Pancreas (tissue), 10 donors: ENCODE measurements at regions not wholly inside any gene's neighbourhood (a gene's known extent, or its start where the extent isn't known, plus 50 kb on each side); places are given as distances from the start of the nearest gene placed in this dataset.

Experiments used
- ATAC-seq, 4 donors: fragments of 200-7000 bp; cut with Tn5 transposase; one replicate each; pipeline versions ENCODE4 v1.8.0 to v1.9.1; 2020; ENCODE audit warnings: mild to moderate bottlenecking in 4 of 4, moderate library complexity in 4 of 4
- DNase-seq, 6 donors: peaks; one replicate each; pipeline ENCODE4 v3.0.0-alpha.2; 2020
- FAIRE-seq: peaks from 2 replicates; lab custom pipeline; 2012; peaks lifted over from hg19 to GRCh38; lab: Jason Lieb, UNC
- H3K27ac ChIP-seq, 4 donors: fragments of 200-600 bp; sonication (generic); 1 replicate in 3 of 4; 2 replicates in 1 of 4; pipeline versions ENCODE4 v1.5.0 to v1.8.0; 2020
- H3K27me3 ChIP-seq, 4 donors: fragments of 200-600 bp; one replicate each; pipeline ENCODE4 v1.8.0; 2021
- H3K36me3 ChIP-seq, 3 donors: fragments of 200-600 bp; sonication (generic) in 1 of 3; one replicate each; pipeline versions ENCODE4 v1.5.0 to v1.8.0; 2020 to 2021
- H3K4me1 ChIP-seq, 3 donors: fragments of 200-600 bp; one replicate each; pipeline ENCODE4 v1.8.0; 2021
- H3K4me3 ChIP-seq, 4 donors: fragments of 200-600 bp; sonication (generic) in 2 of 4; one replicate each; pipeline versions ENCODE4 v1.5.0 to v1.8.0; 2020 to 2021
- H3K9me3 ChIP-seq, 4 donors: fragments of 200-600 bp; one replicate each; pipeline ENCODE4 v1.8.0; 2021
- CTCF ChIP-seq, 4 donors: fragments of 200-600 bp; sonication (generic) in 3 of 4; IDR thresholded peaks; one replicate each; pipeline versions ENCODE4 v1.5.0 to v1.8.0; 2021; ENCODE audit warnings: antibody characterized with exemption in 4 of 4
- WGBS, 2 donors: extraction: QIAGEN DNeasy Blood & Tissue Kit; methylation state at CpG; one replicate each; pipeline ENCODE4 v1.1.7; 2013; 5-methylcytosine and 5-hydroxymethylcytosine counted together
- intact Hi-C, 3 donors: fragments of 100-400 bp; cut with DNase I; formaldehyde crosslinking; loops; one replicate each; pipeline versions ENCODE4 v1.11.1 to v1.14.2; 2022
- donor health status: healthy with polysubstance abuse.
- donor health status: DM: no; HTN: no; CAD: no; lungs with moderate emphysema.
- donor health status: DM: no; HTN: no; CAD: no.
- donor health status: control.
- donor health status: control.
- donor health status: Bipolar disorder and iron deficiency.
- donor health status: DM: yes; HTN: yes; CAD: no.
- donor health status: DM: no; HTN: no; CAD: no.
- donor health status: DM: no; HTN: no; CAD: no.
- donor health status: DM: yes; HTN: yes; CAD: no.

DNA sequence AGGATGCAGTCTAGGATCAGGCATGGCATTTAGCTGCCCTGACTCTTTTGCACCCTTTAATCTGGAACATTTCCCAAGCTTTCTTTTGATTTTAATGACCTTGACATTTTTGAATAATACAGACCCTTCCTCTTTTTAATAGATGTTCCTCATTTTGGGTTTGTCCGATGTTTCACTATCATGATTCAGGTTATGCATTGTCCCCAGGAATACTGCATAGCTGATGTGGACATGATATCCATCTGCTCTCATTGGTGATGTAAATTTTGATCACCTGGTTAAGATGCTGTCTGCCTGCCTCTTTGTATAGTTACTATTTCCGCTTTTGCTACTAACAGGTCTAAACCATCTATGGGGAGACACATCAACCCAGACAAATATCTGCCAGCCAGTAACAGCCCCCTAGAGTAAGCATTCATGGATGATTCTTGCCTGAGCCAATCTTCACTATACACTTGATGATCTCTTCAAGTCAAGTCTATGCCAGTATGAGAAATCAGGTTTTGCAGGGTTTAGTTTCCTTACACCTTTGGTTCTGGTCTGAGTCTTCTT is 50.6 kb upstream of the ULK4 start:
- H3K27me3 ChIP-seq, result no peaks in the 10 kb centered on the region
- ATAC-seq (no peak), FAIRE-seq (no peak), DNase-seq (no peak)
- H3K9me3 ChIP-seq, result no peaks in the 10 kb centered on the region
- H3K4me3 ChIP-seq, result peak overlapping the region in 3 of 4 donors; percentile 36 to 95 (median 84)
- no peak for TF ChIP-seq CTCF (IDR thresholded peaks at IDR 0.05)
- peak overlapping the region; percentile 50 to 89 (median 80) for H3K27ac ChIP-seq
- intact Hi-C loops, result no loop called here
- H3K36me3 ChIP-seq, result no peaks in the 10 kb centered on the region
- 54% methylated on average over 2 of the region's 2 CpGs for WGBS, 2 donors
- H3K4me1 ChIP-seq, result no peaks in the 10 kb centered on the region
